ENCODE measurements at regions not wholly inside any gene's neighbourhood (a gene's known extent, or its start where the extent isn't known, plus 50 kb on each side); places are given as distances from the start of the nearest gene placed in this dataset.

- DNase-seq: no peak
Measured at GRCh38 chr2:125526093-125526492, 1129.9 kb upstream of the GYPC start.

GRCh38 chr2:125535089-125535488 lies 1120.9 kb upstream of the GYPC start:
- no peak for DNase-seq

GRCh38 chr2:125543968-125544514 lies 1111.9 kb upstream of the GYPC start:
- no peak for DNase-seq

- no peak for DNase-seq
Measured at GRCh38 chr2:125553768-125554167, 1102.2 kb upstream of the GYPC start.

GRCh38 chr2:125554956-125555355 lies 1101.0 kb upstream of the GYPC start:
- DNase-seq: no peak

GRCh38 chr2:125559186-125559585 lies 1096.8 kb upstream of the GYPC start:
- no peak for DNase-seq

- DNase-seq: no peak
Measured at GRCh38 chr2:125560855-125561254, 1095.1 kb upstream of the GYPC start.

GRCh38 chr2:125561302-125561701 lies 1094.7 kb upstream of the GYPC start:
- no peak for DNase-seq

GRCh38 chr2:125562924-125563323 lies 1093.0 kb upstream of the GYPC start:
- DNase-seq: no peak

- DNase-seq: no peak
Measured at GRCh38 chr2:125564471-125564870, 1091.5 kb upstream of the GYPC start.

- no peak for DNase-seq
Measured at GRCh38 chr2:125566422-125566821, 1089.5 kb upstream of the GYPC start.

GRCh38 chr2:125567100-125567499 lies 1088.9 kb upstream of the GYPC start:
- DNase-seq: no peak

GRCh38 chr2:125572660-125573059 lies 1083.3 kb upstream of the GYPC start:
- DNase-seq: no peak

GRCh38 chr2:125573432-125573831 lies 1082.5 kb upstream of the GYPC start:
- no peak for DNase-seq

- DNase-seq: no peak
Measured at GRCh38 chr2:125576558-125576957, 1079.4 kb upstream of the GYPC start.

GRCh38 chr2:125581557-125581956 lies 1074.4 kb upstream of the GYPC start:
- no peak for DNase-seq

GRCh38 chr2:125582516-125582915 lies 1073.4 kb upstream of the GYPC start:
- no peak for DNase-seq

- no peak for DNase-seq
Measured at GRCh38 chr2:125584732-125585131, 1071.2 kb upstream of the GYPC start.

- DNase-seq: no peak
Measured at GRCh38 chr2:125588780-125589179, 1067.2 kb upstream of the GYPC start.

GRCh38 chr2:125591954-125592353 lies 1064.0 kb upstream of the GYPC start:
- DNase-seq: no peak

GRCh38 chr2:125593036-125593435 lies 1062.9 kb upstream of the GYPC start:
- no peak for DNase-seq

GRCh38 chr2:125596612-125597011 lies 1059.3 kb upstream of the GYPC start:
- DNase-seq: no peak

GRCh38 chr2:125615438-125615837 lies 1040.5 kb upstream of the GYPC start:
- DNase-seq: no peak

GRCh38 chr2:125630377-125630776 lies 1025.6 kb upstream of the GYPC start:
- no peak for DNase-seq

GRCh38 chr2:125634662-125635061 lies 1021.3 kb upstream of the GYPC start:
- no peak for DNase-seq

GRCh38 chr2:125638345-125638744 lies 1017.6 kb upstream of the GYPC start:
- no peak for DNase-seq
